Coronary artery (tissue), 2 donors: ENCODE measurements at regions not wholly inside any gene's neighbourhood (a gene's known extent, or its start where the extent isn't known, plus 50 kb on each side); places are given as distances from the start of the nearest gene placed in this dataset.

Experiments
- DNase-seq: peaks from one replicate; pipeline ENCODE4 v3.0.0-alpha.2; 2017; ENCODE audit warnings: low spot score
- H3K27ac ChIP-seq, 2 donors: fragments of 200-600 bp; sonication (generic); one replicate each; pipeline ENCODE4 v1.5.1; 2016 to 2019
- H3K4me3 ChIP-seq: fragments of 200-600 bp; sonication (generic); 2 replicates; pipeline ENCODE4 v1.5.1; 2016; ENCODE audit warnings: mild to moderate bottlenecking, moderate library complexity
- TF ChIP-seq, protein P1 (sequence below): fragments of 200-600 bp; sonication (generic); IDR thresholded peaks from one replicate; pipeline ENCODE4 v1.5.1; 2019; ENCODE audit warnings: antibody characterized with exemption

DNA sequence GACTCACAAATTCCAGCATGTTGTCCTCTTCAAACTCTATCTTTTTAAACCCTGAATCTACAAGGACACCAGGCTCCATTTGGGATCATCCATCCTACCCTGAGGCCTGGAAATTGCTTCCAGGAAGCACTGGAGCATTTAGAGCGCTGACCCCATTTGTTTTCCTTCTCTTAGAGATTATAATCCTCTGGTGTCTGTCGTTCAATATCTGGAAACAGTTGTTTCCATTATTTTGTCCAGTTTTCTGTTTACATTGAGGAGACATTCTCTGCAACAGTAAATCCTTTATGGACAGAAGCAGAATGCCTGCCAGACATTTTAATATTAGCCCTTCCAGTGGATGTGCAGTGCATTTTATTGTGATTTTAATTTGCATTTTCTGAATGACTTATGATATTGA is 119.4 kb upstream of the MEOX2 start:
- Histone ChIP-seq H3K27ac (no peak overlapping the region), H3K4me3 (no peak overlapping the region)
- no peak for DNase-seq
- TF ChIP-seq, protein P1, sequence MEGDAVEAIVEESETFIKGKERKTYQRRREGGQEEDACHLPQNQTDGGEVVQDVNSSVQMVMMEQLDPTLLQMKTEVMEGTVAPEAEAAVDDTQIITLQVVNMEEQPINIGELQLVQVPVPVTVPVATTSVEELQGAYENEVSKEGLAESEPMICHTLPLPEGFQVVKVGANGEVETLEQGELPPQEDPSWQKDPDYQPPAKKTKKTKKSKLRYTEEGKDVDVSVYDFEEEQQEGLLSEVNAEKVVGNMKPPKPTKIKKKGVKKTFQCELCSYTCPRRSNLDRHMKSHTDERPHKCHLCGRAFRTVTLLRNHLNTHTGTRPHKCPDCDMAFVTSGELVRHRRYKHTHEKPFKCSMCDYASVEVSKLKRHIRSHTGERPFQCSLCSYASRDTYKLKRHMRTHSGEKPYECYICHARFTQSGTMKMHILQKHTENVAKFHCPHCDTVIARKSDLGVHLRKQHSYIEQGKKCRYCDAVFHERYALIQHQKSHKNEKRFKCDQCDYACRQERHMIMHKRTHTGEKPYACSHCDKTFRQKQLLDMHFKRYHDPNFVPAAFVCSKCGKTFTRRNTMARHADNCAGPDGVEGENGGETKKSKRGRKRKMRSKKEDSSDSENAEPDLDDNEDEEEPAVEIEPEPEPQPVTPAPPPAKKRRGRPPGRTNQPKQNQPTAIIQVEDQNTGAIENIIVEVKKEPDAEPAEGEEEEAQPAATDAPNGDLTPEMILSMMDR = no peak

DNA sequence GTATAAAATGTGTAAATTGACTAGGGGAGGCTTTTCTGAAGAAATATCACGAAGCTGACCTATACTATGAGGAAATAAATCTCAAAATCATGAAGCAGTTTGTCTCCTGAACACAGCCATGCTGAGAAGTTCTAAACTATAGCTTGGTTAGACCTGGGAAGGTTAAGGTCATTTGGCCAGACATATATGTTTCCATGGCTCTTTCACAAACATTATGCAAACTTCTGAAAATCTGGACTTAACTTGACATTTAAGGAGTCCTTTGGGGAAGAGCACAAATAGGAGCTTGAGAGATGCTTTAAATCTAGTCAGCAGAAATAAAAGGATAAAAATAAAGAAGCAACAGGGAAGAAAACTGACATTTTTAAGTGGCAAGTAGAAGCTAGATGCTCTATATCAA is 115.9 kb upstream of the MEOX2 start:
- TF ChIP-seq, protein P1 = no peak
- H3K4me3 ChIP-seq = no peak overlapping the region
- H3K27ac ChIP-seq = peak overlapping the region in 1 of 2 donors; percentile 61
- no peak for DNase-seq

GRCh38 chr7:15801551-15801950 is 115.1 kb upstream of the MEOX2 start:
- TF ChIP-seq, protein P1 = no peak
- Histone ChIP-seq H3K4me3 (no peak overlapping the region), H3K27ac (peak overlapping the region in 1 of 2 donors; percentile 61)
- DNase-seq = no peak

DNA sequence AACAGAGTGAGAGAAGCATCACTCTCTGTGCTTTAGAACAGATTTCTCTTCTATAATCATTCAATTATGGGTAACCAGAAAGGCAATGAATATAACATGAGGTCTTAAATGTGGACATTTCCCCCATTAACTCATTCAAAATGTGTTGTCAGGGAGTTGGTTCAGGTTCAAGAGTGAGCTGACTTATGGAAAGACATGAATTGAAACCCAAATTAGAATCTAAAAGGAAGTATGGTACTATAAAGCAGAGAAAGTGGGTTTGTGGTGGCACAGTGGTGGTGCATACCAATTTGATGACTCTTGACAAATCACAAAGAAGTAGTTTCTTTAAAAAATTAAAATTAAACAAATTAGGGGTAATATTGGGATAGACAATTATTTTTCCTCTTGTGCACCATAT is 114.6 kb upstream of the MEOX2 start:
- TF ChIP-seq, protein P1 = no peak
- DNase-seq = no peak
- no peak overlapping the region for H3K4me3 ChIP-seq
- peak overlapping the region in 1 of 2 donors; percentile 60 for H3K27ac ChIP-seq

DNA sequence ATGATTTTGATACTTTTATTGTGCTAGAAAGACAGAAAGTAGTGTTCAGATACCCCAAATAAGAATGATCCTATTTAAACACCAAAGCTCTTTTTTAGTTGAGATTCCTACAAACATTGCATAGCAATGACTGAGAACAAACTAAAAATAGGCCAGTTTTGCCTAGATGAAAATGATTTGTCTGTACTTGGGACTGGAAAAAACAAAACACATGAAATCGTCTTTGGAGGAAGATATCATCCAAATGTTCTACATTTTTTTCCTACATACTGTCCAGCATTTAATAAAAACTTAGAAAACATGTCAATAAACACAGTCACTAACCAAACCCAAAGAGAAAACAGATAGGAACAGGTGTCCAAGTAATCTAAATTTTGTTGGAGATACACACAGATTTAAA is 111.6 kb upstream of the MEOX2 start:
- Histone ChIP-seq H3K4me3 (peak overlapping the region; percentile 17), H3K27ac (peak overlapping the region in 1 of 2 donors; percentile 13)
- TF ChIP-seq, protein P1 = no peak
- DNase-seq = no peak

DNA sequence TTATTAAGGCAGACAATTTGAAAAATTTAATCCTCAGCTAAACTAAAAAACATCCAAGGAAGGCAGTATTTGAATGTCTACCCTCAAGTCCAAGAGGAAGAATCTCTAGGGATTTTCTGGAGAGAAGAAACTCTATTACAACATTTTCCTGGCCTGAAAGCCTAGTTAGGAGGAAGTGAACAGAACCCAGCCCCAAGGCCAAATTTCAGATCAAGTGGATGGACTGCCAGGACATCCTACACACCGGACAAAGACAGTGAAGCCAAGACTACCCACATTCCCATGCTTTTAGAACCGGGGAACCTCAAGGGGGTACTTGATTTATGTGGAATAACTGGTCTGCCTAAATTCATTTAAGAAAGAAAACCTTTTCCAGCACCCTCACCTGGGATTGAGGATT is 108.9 kb upstream of the MEOX2 start:
- Histone ChIP-seq H3K4me3 (no peak overlapping the region), H3K27ac (no peak overlapping the region)
- no peak for DNase-seq
- TF ChIP-seq, protein P1 = no peak

DNA sequence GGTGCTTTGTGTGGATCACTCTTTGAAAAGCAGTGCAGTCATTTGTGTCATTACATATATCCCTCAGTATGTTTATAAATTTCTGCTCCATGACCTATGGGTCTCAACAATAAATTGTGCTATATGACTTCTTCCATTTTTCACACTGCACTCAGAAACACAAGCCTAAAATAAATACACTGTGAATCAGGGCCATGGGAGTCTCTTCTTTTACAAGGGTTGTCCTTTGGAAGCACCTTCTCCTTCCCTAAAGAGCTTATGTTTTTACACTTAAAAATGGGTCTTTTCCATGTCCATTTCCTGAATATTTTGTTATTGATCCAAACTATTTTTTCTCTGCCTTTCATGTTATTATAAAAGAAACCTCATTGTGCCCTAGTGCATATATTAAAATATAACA is 108.3 kb upstream of the MEOX2 start:
- H3K27ac ChIP-seq = no peak overlapping the region
- TF ChIP-seq, protein P1 = no peak
- H3K4me3 ChIP-seq = no peak overlapping the region
- no peak for DNase-seq
